Epithelial cell of prostate (primary cell): ENCODE measurements at regions not wholly inside any gene's neighbourhood (a gene's known extent, or its start where the extent isn't known, plus 50 kb on each side); places are given as distances from the start of the nearest gene placed in this dataset.

ENCODE experiments used
- DNase-seq: peaks from one replicate; pipeline ENCODE4 v3.0.0-alpha.2; 2011; ENCODE audit warnings: low read depth, low spot score
- H3K27ac ChIP-seq: fragments of 450-650 bp; 2 replicates; pipeline ENCODE4 v1.5.1; 2017; ENCODE audit warnings: mild to moderate bottlenecking

DNA sequence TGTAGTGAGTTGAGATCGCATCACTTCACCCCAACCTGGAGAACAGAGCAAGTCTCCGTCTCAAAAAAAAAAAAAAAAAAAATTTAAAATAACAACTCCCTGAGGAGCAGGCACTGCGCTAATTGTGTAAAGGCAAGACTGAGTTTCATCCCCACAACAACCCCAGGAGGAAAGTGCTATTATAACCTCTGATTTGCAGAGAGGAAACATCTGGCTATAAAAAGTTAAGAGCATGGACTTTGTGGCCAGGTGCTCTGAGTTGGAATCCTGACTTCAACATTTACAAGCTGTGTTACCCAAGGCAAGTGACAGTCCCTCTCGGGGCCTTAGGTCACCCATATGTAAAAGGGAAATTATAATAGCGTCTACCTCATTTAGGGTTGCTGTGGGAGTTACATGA lies 76.0 kb upstream of the MYL2 start:
- no peak overlapping the region for H3K27ac ChIP-seq
- DNase-seq: no peak

DNA sequence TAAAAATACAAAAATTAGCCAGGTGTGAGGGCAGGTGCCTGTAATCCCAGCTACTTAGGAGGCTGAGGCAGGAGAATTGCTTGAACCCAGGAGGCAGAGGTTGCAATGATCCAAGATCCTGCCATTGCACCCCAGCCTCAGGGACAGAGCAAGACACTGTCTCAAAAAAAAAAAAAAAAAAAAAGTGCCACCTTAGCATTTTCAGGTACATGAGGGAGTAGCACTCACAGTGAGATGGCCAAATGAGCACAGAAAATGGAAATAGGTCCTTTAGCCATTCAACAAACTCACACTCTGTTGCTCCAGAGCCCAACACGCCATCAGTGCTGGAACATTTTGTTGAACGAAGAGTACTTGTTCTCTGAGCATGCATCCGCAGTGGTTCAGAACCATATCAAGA lies 75.2 kb upstream of the MYL2 start:
- no peak overlapping the region for H3K27ac ChIP-seq
- no peak for DNase-seq

DNA sequence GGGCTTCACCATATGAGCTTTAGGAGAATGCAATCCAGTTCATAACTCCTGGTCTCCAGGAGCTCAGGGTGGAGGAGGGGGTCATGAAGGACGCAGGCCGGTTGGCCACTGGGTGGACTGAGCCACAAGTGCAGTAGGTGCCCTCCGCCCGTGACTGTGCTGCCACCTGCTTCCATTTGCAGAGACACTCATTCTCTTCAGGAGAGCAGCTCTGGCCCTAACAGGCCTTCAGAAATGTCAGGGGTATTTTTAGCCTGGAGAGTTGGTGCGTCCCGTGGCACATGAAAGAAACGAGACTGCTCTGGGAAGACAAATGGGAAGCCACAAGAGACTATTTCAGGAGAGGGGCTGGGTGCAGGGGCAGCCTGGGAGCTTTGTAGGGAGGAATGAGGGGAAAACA lies 74.6 kb upstream of the MYL2 start:
- no peak for DNase-seq
- H3K27ac ChIP-seq: no peak overlapping the region

DNA sequence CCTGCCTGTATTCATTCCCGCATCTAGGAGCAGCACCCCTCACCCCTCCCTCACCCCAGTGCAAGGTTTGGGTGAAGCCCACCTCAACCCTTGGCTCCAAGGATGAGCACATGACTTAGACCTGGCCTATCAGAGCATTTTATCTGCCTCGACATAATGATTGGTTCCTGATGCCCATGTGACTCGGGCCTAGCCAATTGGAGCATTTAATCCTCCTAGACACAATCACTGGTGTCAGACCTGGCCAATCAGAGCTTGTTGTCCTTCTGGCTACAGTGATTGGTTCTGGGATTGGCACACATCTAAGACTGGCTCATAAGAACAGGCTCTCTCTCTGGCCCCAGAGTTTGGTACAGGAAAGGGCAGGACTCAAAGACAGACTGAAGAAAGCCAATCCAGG lies 73.1 kb upstream of the MYL2 start:
- no peak overlapping the region for H3K27ac ChIP-seq
- DNase-seq: no peak

DNA sequence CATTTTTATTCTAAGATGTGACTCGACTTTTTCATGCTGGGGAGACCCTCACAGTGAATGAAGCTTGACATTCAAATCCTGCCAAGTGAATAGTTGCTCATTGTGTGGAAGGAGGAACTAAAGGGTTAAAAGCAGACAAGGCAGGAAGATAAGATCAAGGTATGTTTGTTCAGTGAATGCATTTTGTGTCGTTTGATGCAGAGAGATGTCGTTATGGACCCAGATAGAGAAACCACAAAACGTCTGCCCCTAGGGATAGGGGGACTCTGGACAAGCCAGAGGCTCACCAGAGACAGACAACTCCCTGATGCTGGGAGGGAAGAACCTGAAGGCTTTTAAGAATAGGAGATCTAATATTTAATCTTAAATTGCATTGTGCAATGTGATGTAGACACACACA lies 72.5 kb upstream of the MYL2 start:
- no peak for DNase-seq
- H3K27ac ChIP-seq: no peak overlapping the region

DNA sequence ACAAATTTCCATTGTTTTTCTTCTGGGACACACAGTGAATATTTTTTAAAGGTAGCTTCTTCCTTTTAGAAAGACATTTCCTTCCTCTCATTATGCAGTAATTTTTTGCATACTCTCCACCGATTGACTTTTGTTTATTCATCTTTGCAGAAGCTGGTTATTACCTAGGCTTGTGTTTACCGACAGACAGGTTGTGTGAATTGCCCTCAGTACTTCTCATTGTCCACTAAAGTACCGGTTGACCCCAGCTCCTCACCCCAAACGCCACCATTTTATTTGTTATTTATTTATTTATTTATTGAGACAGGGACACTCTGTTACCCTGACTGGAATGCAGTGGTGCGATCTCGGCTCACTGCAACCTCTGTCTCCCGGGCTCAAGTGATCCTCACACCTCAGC lies 63.4 kb upstream of the MYL2 start:
- no peak overlapping the region for H3K27ac ChIP-seq

DNA sequence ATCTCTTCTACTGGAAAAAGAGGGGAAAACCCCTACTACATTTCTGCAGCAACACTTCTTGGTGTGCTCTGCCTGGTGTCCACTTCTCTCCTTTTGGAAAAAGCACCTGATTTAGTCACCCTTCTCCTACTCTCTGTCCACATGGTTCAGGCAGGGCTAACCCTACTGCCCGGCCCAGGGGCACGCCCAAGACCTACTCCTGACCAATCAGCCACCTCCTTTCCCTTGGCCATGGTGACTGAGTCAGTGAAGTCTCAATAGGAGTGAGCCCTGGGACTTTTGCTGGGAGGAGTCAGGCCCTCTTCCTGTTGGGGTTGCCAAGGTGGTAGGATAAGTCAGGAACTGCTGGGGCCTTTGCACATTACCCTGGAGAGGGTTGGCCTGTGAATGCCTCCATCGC lies 52.5 kb upstream of the MYL2 start:
- H3K27ac ChIP-seq: no peak overlapping the region
- no peak for DNase-seq

More for the DNA sequence above, 63.4 kb upstream of the MYL2 start:
- no peak for DNase-seq

DNA sequence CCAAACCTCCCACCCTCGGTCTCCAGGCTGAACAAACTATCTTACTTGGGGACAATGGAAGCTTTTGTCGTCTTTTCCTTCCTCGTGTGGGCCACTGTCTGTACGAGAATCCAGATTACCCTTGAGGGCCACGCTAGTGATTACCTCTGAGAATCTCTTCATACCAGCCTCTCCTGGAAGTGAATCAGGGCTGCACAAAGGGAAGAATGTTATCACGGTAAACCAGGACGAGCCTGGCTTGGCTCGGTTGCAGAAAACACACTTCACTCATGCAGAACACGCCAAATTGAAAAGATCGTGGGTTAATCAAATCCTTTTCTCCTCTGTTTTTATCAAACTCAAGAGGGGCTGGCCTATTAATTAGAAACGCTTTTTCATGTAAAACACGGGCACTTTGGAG lies 51.6 kb upstream of the MYL2 start:
- H3K27ac ChIP-seq: no peak overlapping the region
- no peak for DNase-seq

DNA sequence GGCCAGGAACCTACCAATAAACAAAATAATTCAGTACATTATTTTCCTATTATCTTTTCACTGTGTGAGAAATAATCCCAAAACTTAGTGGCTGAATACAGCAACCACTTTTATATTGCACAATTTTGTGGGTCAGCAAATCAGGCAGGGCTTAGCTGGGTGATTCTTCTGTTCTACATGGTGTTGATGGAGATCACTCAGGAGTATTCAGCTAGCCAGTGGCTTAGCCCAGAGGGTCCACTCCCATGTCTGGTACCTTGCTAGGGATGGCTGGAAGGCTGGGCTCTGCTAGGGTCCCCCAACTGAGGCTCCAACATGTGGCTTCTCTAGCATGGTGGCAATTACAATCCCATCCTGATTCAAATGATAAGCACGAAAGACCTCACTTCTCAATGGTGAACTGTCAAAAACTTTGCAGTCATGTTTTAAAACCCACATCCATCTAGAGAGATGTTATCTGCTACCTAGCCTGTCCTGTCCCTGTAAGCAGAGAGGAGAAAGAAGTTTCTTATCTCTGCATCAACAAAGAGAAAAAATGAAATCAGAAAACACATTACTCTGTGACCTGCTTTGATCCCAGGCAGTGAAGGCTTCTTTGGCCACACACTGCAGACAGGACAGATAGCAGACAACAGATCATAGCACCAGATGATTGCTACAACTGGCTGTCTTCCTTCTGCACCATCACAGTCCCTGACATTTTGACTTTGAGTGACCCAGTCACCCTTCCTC lies 51.0 kb upstream of the MYL2 start:
- no peak overlapping the region for H3K27ac ChIP-seq
- DNase-seq: no peak
